Brain microvascular endothelial cell (primary cell): ENCODE measurements at regions not wholly inside any gene's neighbourhood (a gene's known extent, or its start where the extent isn't known, plus 50 kb on each side); places are given as distances from the start of the nearest gene placed in this dataset.
"Not testable (repeated sequence)": the region's sequence is repeated elsewhere in the genome, so short reads cannot be mapped to it uniquely, and the experiment has no call there.

Source experiments
- DNase-seq: peaks from one replicate; pipeline ENCODE4 v3.0.0-alpha.2; 2020
- H3K27ac ChIP-seq: fragments of 250-450 bp; sonication (Bioruptor Pico); 2 replicates; pipeline ENCODE4 v1.5.1; 2020; ENCODE audit warnings: mild to moderate bottlenecking, moderate library complexity
- H3K27me3 ChIP-seq: fragments of 250-450 bp; sonication (Bioruptor Pico); replicated peaks from 2 replicates; pipeline ENCODE4 v1.5.1; 2020; ENCODE audit warnings: mild to moderate bottlenecking
- H3K36me3 ChIP-seq: fragments of 250-450 bp; sonication (Bioruptor Pico); replicated peaks from 2 replicates; pipeline ENCODE4 v1.5.1; 2020; ENCODE audit warnings: mild to moderate bottlenecking
- H3K4me3 ChIP-seq: 2 replicates; pipeline ENCODE4 v1.5.1; 2011; ENCODE audit warnings: low read depth, mild to moderate bottlenecking, control low read depth, low read length, moderate library complexity
- in situ Hi-C: cut with HindIII; loops from 2 replicates; pipeline ENCODE4 v1.10.0; 2017; ENCODE audit warnings: low sequenced_read_pairs, low pct_ligation_motif_present
- TF ChIP-seq, protein P1 (sequence below): IDR thresholded peaks from 2 replicates; pipeline ENCODE4 v1.5.1; 2011; ENCODE audit warnings: low read depth, mild to moderate bottlenecking, moderate library complexity, low read length, control low read depth, inconsistent platforms; ENCODE audit errors: missing control alignments

DNA sequence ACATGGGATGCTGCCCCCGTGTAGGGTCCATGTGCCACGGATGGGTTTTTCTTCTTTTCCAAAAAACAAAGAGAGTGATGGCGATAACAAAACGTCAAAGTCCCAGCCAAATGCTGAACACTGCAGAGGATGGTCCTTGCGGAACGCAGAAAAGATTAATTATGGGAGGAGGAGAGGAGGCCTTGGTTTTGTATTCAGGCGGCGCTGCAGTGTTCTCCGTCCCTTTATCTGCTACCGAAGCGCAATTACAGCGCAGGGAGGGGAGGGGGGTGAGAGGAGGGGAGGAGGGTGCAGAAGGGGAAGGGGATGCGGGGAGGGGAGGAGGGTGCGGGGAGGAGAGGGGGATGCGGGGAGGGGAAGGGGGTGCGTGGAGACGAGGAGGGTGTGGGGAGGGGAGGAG is 131.8 kb upstream of the PRKCQ start:
- in situ Hi-C loops: no loop called here

DNA sequence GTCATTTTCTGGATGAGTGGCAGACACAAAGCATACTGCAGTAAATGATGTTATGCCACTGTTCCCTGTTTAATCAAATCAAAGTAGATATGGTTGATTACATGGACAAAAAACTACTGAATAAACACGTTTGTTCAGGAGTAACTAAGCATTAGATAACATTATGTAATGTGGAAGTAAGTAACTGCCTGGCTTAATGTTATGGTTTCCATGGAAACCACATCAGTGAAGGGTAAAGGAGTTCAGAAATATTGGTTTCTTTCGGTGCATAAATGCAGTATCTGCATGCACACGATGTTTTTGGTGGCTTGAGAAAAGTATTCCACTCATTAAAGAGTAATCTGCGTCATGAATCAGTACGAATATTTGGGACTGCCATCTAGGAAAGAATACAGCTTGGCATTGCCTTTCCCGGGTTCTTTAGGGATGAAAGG is 131.3 kb upstream of the PRKCQ start:
- in situ Hi-C loops: no loop called here
- H3K4me3 ChIP-seq: no peak overlapping the region
- H3K27me3 ChIP-seq: no peaks in the 10 kb centered on the region
- DNase-seq: no peak
- no peaks in the 10 kb centered on the region for H3K36me3 ChIP-seq
- no peak overlapping the region for H3K27ac ChIP-seq
- TF ChIP-seq, protein P1, sequence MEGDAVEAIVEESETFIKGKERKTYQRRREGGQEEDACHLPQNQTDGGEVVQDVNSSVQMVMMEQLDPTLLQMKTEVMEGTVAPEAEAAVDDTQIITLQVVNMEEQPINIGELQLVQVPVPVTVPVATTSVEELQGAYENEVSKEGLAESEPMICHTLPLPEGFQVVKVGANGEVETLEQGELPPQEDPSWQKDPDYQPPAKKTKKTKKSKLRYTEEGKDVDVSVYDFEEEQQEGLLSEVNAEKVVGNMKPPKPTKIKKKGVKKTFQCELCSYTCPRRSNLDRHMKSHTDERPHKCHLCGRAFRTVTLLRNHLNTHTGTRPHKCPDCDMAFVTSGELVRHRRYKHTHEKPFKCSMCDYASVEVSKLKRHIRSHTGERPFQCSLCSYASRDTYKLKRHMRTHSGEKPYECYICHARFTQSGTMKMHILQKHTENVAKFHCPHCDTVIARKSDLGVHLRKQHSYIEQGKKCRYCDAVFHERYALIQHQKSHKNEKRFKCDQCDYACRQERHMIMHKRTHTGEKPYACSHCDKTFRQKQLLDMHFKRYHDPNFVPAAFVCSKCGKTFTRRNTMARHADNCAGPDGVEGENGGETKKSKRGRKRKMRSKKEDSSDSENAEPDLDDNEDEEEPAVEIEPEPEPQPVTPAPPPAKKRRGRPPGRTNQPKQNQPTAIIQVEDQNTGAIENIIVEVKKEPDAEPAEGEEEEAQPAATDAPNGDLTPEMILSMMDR: no peak

More for the DNA sequence above, 131.8 kb upstream of the PRKCQ start:
- Histone ChIP-seq H3K4me3 (no peak overlapping the region), H3K27me3 (no peaks in the 10 kb centered on the region), H3K27ac (no peak overlapping the region), H3K36me3 (no peaks in the 10 kb centered on the region)
- DNase-seq: no peak
- TF ChIP-seq, protein P1: no peak

DNA sequence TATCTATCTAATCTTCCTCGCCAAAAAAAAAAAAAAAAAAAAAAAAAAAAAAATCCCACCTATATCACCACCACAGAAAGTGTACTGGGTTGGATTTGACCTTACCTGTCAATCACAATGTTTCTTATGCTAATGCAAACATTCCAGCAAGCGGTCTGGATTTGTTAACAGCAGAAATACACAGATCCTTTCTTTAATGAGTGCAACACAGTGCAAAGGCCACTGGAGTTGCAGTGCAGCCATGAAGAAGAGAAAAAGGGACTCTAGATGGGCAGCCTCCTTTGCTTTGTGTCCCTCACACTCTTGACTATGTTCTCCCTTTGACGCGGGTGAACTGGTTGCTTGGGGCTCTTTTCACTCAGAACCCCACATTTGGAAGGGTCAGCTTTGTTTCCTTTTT is 127.3 kb upstream of the PRKCQ start:
- no peak for DNase-seq
- H3K36me3 ChIP-seq: no peaks in the 10 kb centered on the region
- H3K4me3 ChIP-seq: no peak overlapping the region
- in situ Hi-C loops: no loop called here
- no peak overlapping the region for H3K27ac ChIP-seq
- TF ChIP-seq, protein P1: no peak
- no peaks in the 10 kb centered on the region for H3K27me3 ChIP-seq

- in situ Hi-C loops: no loop called here
- Histone ChIP-seq H3K36me3 (no peaks in the 10 kb centered on the region), H3K27ac (no peak overlapping the region), H3K4me3 (no peak overlapping the region), H3K27me3 (no peaks in the 10 kb centered on the region)
- no peak for DNase-seq
- TF ChIP-seq, protein P1: no peak
These were observed 126.6 kb upstream of the PRKCQ start for GRCh38 chr10:6706725-6707124.

GRCh38 chr10:6704896-6705295 is 124.8 kb upstream of the PRKCQ start:
- Histone ChIP-seq H3K36me3 (no peaks in the 10 kb centered on the region), H3K4me3 (no peak overlapping the region), H3K27ac (no peak overlapping the region), H3K27me3 (no peaks in the 10 kb centered on the region)
- DNase-seq: no peak
- TF ChIP-seq, protein P1: no peak
- in situ Hi-C loops: no loop called here

- H3K27ac ChIP-seq, DNase-seq, H3K4me3 ChIP-seq, H3K27me3 ChIP-seq, H3K36me3 ChIP-seq, in situ Hi-C loops: not testable (repeated sequence)
These were observed 122.8 kb upstream of the PRKCQ start for GRCh38 chr10:6702833-6703232.

GRCh38 chr10:6702030-6702429 is 122.0 kb upstream of the PRKCQ start:
- no peaks in the 10 kb centered on the region for H3K27me3 ChIP-seq
- no peaks in the 10 kb centered on the region for H3K36me3 ChIP-seq
- TF ChIP-seq, protein P1: no peak
- H3K4me3 ChIP-seq: no peak overlapping the region
- no peak overlapping the region for H3K27ac ChIP-seq
- in situ Hi-C loops: no loop called here
- no peak for DNase-seq
